ENCODE measurements at regions not wholly inside any gene's neighbourhood (a gene's known extent, or its start where the extent isn't known, plus 50 kb on each side); places are given as distances from the start of the nearest gene placed in this dataset.
"Not testable (repeated sequence)": the region's sequence is repeated elsewhere in the genome, so short reads cannot be mapped to it uniquely, and the experiment has no call there.

DNA sequence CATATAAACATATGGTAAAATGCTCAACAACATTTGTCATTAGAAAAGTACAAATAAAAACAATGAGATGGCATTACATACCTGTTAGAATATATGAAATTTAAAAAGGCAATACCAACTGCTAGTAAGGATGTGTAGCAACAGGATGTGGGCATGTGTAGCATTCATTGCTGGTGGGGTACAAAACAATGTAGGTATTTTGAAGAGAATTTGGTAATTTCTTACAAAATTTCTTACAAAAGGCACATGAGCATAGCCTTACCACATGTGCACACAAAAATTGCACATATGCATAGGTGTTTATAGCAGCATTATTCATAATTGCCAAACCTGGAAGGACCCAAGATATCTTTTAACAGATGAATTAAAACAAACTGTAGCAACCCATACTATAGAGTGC, 1355.1 kb upstream of the CITED2 start:
- DNase-seq = no peak

GRCh38 chr6:140718021-140718420, 1343.6 kb upstream of the CITED2 start:
- no peak for DNase-seq

DNA sequence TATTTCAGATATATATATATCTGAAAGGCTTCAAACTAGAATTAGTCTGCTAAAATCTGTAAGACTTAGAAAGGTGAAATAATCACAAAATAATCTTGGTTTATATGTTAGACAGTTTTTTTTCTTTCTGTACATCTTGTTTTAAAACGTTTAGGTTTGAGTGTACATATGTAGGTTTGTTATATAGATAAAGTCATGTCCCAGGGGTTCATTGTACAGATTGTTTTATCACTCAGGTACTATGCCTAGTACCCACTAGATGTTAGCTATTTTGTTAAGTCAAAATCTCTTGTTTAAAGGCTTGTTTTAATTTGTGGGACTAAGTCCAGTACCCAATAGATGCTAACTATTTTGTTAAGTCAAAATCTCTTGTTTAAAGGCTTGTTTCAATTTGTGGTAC, 1339.0 kb upstream of the CITED2 start:
- DNase-seq = no peak

- DNase-seq = no peak
Measured at GRCh38 chr6:140711019-140711613, 1336.7 kb upstream of the CITED2 start.

DNA sequence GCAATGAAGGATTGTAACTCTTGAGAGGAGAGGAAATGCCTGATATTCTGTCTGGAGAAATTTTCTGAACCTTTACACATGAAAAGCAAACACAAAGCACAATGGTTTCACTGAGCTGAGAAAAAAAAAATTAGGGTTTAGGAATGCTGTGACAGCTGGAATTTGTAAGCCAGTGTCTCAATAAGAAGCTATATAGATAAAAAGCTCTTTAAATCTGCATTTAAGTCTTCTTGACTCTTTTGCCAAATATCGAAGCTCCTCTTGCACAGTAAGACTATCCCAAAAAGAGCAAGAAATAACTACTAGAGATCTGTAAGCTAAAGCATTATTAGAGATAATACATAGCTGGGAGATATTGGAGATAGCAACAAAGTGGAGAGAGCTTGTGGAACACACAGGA, 1334.0 kb upstream of the CITED2 start:
- DNase-seq = no peak

GRCh38 chr6:140704008-140704407, 1329.6 kb upstream of the CITED2 start:
- DNase-seq = not testable (repeated sequence)

- no peak for DNase-seq
Measured at GRCh38 chr6:140697585-140697984, 1323.1 kb upstream of the CITED2 start.

DNA sequence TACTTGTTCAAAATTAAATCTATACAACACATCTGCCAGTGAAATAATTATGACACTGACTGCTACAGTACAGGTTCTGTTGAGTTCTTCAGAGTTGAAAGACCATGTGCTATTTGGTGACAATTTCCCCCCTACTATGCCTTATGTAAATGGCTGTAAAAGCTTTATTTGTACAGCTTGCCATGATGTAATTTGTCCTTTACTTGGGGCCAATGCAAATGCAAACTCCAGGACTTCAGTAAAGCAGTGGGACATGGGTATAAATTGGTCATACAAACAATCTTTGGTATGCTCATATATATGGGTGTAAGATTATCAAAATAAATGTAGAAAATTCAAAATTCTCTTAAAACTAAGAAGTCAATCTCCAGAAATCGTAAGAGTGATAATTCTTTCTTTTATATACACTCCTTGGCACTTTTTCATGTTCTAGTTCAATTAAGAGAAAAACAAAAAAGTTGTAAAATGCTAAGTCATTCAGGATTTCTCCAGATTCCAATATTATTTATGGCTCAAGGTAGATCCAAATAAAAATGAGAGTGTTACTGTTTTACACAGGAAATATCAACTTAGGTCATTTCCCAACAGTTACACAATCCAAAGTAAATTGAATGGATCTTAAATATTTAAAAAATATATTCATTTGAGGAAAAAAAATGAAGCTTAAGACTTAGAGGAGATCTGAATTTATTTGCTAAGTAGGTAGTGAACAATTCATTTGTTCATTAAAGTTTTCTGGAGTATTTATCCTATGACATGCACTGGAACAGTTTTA, 1310.5 kb upstream of the CITED2 start:
- DNase-seq = no peak

- DNase-seq = no peak
Measured at GRCh38 chr6:140677781-140678528, 1303.5 kb upstream of the CITED2 start.

GRCh38 chr6:140671926-140672325, 1297.5 kb upstream of the CITED2 start:
- no peak for DNase-seq

GRCh38 chr6:140670021-140670420, 1295.6 kb upstream of the CITED2 start:
- DNase-seq = no peak

GRCh38 chr6:140669321-140669720, 1294.9 kb upstream of the CITED2 start:
- DNase-seq = no peak

- DNase-seq = no peak
Measured at GRCh38 chr6:140663772-140664171, 1289.3 kb upstream of the CITED2 start.

GRCh38 chr6:140663094-140663493, 1288.6 kb upstream of the CITED2 start:
- DNase-seq = no peak

GRCh38 chr6:140661691-140662090, 1287.2 kb upstream of the CITED2 start:
- DNase-seq = no peak

GRCh38 chr6:140660295-140660694, 1285.8 kb upstream of the CITED2 start:
- DNase-seq = no peak

DNA sequence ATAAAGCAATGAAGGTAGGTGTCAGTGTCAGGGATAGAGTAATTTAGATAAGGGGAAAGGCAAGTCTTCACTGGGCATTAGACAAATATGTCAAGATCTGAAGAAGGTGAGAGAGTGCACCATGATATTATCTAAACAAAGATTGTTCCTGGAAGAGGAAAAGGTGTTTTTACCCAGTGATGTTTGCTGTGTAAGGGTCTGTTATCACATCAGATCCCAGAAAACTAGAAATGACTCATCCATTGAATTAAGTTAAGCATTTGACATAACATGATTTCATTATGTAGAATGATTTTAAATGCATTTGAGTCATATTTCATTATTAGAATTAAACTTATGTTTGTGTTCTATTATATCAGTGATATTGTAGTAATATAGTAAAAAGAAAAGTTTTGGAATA, 1279.5 kb upstream of the CITED2 start:
- no peak for DNase-seq

DNA sequence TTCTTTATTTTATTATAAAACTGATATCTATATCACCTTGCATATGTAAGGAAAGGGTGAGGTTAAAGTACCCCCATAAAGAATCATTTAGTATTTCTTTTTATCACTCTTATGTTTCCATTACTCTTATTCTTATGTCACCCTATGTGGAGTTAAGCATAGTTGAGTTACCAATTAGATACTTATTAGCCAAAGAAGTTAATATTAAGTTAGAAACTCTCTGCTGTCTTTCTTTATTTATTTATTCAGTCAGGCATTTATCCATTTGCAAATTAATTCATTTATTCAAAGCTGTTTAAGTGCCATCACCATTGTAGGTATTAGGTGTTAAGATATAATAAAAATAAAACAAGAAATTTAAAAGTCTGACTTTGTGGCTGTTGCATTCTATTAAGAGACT, 1279.1 kb upstream of the CITED2 start:
- DNase-seq = no peak

DNA sequence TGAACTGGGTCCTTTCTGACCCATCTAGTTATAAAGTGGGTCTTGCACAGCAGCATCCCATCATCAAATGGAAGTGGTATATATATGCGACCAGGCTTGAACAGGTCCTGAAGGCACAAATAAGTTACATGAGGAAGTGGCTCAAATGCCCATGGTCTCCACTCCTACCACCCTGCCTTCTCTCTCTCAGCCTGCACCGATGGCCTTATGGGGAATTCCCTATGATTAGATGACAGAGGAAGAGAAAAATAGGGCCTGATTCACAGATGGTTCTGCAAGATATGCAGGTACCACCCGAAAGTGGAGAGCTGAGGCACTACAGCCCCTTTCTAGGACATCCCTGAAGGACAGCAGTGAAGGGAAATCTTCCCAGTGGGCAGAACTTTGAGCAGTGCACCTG, 1275.1 kb upstream of the CITED2 start:
- DNase-seq = not testable (repeated sequence)

- DNase-seq = not testable (repeated sequence)
Measured at GRCh38 chr6:140647322-140647721, 1272.9 kb upstream of the CITED2 start.

DNA sequence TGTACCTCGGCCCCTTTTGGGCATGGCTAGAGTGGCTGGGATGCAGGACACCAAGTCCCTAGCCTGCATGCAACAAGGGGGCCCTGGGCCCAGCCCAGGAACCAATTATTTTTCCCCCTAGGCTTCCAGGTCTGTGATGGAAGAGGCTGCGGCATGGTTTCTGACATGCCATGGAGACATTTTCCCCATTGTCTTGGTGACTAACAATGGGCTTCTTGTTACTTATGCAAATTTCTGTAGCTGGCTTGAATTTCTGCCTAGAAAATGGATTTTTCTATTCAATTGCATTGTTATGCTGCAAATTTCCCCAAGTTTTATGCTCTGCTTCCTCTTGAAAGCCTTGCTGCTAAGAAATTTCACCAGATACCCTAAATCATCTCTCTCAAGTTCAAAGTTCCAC, 1269.6 kb upstream of the CITED2 start:
- DNase-seq = no peak

DNA sequence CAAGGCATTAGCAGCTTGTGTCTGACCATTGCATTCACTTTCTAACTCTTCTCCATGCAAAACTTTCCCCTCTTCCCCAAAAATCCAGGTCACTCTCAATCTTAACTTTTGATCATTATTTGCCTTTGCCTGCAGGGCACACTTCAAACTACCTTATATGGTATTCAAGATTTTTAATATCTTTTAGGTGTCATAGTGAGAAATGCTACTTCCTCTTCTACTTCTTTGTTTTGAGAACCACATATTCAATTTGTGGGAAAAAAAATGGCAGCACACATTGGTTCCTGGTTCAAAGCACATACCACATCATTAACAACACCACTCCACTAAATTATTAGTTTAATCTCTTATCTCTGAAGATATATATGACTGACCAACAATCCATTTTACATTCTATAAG, 1267.0 kb upstream of the CITED2 start:
- DNase-seq = no peak

GRCh38 chr6:140636908-140637402, 1262.5 kb upstream of the CITED2 start:
- no peak for DNase-seq

Data from CD4-positive, alpha-beta T cell treated with Interleukin-21 for 1 hour (primary cell).